Prostate gland (tissue), 2 donors: ENCODE measurements at regions not wholly inside any gene's neighbourhood (a gene's known extent, or its start where the extent isn't known, plus 50 kb on each side); places are given as distances from the start of the nearest gene placed in this dataset.

ENCODE experiments used
- CTCF ChIP-seq, 4 experiments: fragments of 200-600 bp in 2 of 4; fragments of 450-650 bp in 2 of 4; sonication (generic) in 2 of 4; IDR thresholded peaks; 1 replicate in 3 of 4; 2 replicates in 1 of 4; pipeline ENCODE4 v1.5.1; 2016 to 2019; ENCODE audit warnings: antibody characterized with exemption in 4 of 4, mild to moderate bottlenecking in 2 of 4, moderate library complexity in 2 of 4
- POLR2A ChIP-seq: fragments of 450-650 bp; IDR thresholded peaks from one replicate; pipeline ENCODE4 v1.6.1; 2016; ENCODE audit warnings: antibody characterized with exemption, mild to moderate bottlenecking

- TF ChIP-seq CTCF (IDR thresholded peaks at IDR 0.05), result no peak
- no peak for TF ChIP-seq POLR2A
Measured at GRCh38 chr2:15750822-15751329, 159.2 kb downstream of the DDX1 start.
